Ovary (tissue), 3 donors: ENCODE measurements at regions not wholly inside any gene's neighbourhood (a gene's known extent, or its start where the extent isn't known, plus 50 kb on each side); places are given as distances from the start of the nearest gene placed in this dataset.

Experiments used
- EP300 ChIP-seq: sonication (generic); formaldehyde crosslinking; IDR thresholded peaks from one replicate; pipeline ENCODE4 v1.6.1; 2017; ENCODE audit warnings: antibody characterized with exemption
- POLR2A ChIP-seq: fragments of 450-650 bp; IDR thresholded peaks from one replicate; pipeline ENCODE4 v1.6.1; 2017; ENCODE audit warnings: antibody characterized with exemption, mild to moderate bottlenecking, moderate library complexity
- TF ChIP-seq, protein P1 (sequence below), 3 donors: fragments of 450-650 bp in 2 of 3; fragments of 200-600 bp in 1 of 3; IDR thresholded peaks; one replicate each; pipeline versions ENCODE4 v1.5.1 to v1.8.0; 2016 to 2022; ENCODE audit warnings: antibody characterized with exemption in 3 of 3, mild to moderate bottlenecking in 1 of 3
- donor health status: DM: no; HTN: no; CAD: no.

DNA sequence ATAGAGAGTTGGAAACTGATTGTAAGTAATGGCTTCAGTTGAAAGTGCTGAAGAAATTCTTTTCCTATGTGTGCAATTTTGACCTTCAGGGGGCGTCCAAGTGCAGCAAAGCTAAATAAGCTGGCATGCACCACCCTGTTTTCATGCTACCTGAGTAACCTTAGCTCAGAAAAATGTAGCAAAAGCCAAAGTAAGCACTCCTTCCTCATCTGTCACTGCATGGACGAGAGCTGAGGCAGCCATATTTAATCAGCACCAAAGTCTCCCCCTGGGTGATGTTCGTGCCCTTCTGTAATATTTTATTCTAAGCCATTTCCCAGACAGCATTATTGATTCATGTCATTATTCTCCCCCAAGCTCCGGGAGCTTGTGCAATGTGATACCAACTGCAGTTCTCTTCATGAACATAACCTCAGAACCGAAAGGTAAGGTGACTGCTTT lies 123.1 kb downstream of the RPS12 start:
- TF ChIP-seq, protein P1, sequence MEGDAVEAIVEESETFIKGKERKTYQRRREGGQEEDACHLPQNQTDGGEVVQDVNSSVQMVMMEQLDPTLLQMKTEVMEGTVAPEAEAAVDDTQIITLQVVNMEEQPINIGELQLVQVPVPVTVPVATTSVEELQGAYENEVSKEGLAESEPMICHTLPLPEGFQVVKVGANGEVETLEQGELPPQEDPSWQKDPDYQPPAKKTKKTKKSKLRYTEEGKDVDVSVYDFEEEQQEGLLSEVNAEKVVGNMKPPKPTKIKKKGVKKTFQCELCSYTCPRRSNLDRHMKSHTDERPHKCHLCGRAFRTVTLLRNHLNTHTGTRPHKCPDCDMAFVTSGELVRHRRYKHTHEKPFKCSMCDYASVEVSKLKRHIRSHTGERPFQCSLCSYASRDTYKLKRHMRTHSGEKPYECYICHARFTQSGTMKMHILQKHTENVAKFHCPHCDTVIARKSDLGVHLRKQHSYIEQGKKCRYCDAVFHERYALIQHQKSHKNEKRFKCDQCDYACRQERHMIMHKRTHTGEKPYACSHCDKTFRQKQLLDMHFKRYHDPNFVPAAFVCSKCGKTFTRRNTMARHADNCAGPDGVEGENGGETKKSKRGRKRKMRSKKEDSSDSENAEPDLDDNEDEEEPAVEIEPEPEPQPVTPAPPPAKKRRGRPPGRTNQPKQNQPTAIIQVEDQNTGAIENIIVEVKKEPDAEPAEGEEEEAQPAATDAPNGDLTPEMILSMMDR (IDR thresholded peaks at IDR 0.05): no peak
- TF ChIP-seq POLR2A (no peak), EP300 (no peak)
